ENCODE measurements at regions not wholly inside any gene's neighbourhood (a gene's known extent, or its start where the extent isn't known, plus 50 kb on each side); places are given as distances from the start of the nearest gene placed in this dataset.
"Not testable (repeated sequence)": the region's sequence is repeated elsewhere in the genome, so short reads cannot be mapped to it uniquely, and the experiment has no call there.

DNA sequence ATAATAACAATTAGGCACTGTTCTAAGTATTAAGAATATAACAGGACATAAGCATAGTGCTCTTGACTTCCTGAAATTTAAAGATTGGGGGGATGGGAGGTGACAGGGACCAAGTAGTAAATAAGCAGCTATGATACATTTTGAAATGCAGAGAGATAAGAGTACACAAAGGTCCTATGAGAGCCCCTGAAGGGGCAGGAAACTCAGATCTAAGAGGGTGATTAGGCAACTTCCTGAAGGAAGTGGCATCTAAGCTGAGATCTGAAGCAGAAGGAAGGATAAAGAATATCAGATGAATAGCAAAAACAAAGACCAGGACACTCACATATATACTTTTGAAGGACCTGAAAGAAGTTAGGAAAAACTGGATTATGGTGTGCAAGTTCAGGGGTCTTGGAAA, 415.2 kb upstream of the FRG2C start:
- DNase-seq: no peak

DNA sequence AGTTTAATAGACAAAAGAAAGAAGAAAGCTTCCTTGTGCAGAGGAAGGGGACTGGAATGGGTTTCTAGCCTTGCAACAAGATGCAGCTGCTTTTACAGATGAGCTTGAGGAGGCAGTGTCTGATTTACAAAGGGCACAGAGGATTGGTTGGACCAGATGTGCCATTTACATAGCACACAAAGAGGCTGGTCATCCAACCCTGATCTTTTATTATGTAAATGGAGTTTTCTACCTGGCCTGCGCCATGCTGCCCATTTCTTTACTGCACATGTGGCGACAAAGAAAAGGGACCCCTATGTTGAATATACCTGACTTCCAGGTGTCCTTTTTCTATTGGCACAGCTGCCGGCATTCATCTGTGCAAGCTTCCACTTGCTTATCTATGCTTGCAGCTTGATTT, 409.4 kb upstream of the FRG2C start:
- DNase-seq: no peak

DNA sequence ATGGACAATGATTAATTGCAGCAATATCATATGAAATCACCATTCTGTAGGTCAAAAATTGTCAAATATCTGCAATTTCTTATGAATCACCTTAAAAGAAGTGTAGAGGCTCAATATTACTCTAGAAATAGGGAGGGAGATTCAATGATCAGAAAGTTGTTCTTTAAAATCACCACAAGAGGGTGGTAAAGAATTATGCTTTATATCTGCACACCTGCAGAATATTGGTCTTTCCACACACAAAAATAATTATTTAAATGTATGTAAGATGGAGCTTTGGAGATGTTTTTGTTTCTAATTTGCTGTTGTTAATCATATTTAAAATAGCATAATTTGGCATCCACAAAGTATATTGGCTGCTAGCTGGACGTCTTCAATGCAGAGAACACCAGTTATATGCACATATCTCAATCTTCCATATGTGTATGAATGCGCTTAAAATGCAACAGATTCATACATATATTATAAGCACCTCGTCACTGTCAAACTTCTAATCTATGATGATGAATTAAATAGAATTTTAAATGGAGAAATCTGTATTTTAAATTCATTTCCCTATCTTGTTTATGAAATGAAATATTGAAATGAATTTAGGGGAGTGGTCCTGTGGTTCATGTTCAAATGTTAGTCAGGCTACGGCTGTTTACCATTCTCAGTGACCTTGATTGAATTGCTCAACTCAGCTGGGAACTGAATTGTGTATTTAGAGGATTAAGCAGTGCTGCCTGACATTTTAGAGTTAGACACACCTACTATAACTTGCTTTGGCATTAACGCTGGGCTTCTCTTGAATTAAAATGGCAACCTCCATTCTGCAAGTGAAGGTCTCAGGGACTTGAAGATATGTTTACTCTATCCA, 405.1 kb upstream of the FRG2C start:
- not testable (repeated sequence) for DNase-seq

DNA sequence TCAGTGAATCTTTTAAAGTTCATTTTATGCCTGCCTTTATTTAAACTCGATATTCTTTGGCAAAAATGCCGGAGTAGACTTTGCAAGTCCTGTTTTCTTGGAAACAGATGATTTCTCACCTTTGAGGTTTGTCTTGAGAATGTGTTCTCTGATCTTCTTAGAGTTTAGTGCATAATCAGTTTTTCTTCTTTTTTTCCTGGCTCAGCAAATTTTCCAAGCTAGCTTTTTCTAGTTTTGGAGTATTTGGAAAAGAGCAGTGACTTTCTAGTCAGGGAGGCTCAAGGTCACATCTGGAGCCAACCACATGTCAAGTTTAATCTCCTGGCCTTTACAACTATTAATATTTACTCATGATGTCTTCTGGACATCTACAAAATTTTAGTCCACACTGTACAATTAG, 403.2 kb upstream of the FRG2C start:
- DNase-seq: not testable (repeated sequence)

DNA sequence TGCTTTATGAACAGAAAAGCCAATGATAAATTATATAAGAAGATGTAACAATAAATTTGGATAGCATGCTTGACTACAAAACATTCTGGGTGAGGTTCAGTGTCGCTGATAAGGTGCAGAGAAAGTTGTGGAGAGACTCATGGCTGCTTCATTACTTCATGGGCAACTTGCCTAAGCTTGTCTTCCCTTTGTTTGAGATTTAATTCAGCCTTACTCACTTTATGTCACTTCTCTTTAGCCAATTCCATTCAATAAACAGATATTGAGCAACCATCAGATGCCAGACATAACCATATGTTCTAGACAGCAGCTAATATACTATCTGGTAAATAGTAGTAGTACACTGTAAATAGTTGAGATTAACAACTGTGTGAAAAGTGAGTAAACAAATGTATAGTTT, 401.5 kb upstream of the FRG2C start:
- DNase-seq: no peak

DNA sequence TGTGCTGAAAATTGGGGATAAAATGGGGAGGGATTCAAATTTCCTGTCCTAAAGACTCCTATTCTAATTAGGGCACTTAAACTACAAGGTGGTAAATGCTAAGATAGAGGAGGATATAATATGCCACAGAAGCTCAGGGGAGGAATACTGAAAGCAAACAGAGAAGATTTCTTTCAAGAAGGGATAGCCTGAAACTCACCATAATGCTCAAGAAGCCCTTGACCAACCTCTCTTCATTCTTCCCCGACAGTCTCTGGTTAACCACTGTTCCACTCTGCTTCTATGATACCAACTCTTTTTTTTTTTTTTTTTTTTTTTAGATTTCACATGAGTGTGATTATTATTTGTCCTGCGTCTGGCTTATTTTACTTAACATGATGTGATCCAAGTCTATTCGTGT, 398.2 kb upstream of the FRG2C start:
- no peak for DNase-seq

DNA sequence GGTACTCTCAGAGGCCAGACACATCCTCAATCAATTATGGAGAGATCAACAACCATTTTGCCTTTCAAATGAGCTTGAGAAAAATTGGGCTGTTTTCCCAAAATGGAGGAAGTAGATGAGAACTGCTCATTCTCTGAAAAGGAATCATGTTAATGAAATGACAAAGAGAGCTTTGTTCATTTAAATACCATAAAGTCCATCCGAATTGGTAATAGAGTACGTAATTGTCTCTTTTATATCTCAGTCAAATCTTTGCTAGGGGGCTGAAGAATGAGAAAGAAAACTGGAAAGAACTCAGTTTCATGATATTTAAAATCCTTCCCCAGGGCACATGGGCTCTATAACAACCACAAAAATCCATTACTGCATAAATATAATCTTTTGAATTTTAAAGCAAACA, 395.6 kb upstream of the FRG2C start:
- not testable (repeated sequence) for DNase-seq

DNA sequence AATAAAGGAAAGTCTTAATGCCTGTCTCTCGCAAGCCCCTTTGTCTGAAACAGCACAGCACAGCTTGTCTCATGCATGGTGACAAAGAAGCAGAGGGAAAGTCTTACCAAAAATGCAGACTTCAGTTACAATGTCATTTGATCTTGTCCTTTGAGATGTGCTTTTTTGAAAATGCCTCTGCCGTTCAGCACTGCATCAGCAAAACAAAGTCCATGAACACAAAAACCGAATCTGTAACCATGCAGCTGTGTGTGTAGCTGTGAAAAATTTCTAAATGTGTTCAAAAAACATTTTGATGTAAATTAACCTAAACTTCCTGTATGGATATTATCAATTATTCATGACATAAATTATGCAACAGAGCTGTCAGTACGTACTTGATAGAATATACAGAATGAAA, 391.9 kb upstream of the FRG2C start:
- DNase-seq: not testable (repeated sequence)

DNA sequence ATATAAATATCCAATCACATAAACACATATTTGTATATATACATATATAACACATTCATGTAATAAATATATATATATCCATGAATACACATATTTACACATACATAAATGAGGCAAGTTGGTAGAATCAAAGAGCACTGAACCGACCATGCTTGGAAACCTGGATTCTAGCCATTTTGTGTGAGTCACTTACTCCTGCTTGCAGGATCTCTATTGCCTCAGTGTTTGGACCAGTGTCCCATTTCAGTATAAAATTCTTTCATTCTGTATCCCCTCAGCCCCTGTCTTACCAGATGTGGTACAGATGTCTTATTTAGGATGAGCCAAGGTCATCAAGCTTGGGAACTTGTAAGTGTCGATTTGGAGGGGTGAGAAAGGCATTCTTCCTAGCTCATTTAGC, 391.4 kb upstream of the FRG2C start:
- DNase-seq: no peak

DNA sequence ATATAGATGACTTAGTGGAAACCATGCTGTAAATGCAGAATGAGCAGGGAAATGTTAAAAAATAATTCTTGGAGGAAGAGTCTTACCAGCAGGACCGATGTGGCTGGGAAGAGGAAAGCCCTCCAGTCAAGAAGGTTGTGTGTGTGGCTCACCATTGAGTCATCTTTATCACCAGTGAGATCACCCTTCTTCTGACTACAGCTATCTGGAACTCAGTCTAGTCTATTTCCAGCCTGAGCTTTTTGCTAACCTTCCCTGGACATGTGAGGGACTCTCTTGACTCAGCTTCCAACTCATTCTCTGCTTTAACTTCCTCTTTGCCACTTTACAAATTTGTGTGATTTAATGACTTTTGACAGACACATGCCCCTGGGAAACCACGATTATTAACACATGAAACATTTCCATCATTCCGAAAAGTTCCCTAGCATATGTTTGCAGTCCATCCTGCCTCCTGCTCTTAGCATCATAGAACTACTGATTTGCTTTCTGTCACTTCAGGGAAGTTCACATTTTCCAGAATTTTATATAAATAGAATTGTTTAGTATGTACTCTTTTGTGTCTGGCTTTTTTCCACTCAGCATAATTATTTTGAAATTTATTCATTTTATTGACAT, 378.5 kb upstream of the FRG2C start:
- DNase-seq: not testable (repeated sequence)

DNA sequence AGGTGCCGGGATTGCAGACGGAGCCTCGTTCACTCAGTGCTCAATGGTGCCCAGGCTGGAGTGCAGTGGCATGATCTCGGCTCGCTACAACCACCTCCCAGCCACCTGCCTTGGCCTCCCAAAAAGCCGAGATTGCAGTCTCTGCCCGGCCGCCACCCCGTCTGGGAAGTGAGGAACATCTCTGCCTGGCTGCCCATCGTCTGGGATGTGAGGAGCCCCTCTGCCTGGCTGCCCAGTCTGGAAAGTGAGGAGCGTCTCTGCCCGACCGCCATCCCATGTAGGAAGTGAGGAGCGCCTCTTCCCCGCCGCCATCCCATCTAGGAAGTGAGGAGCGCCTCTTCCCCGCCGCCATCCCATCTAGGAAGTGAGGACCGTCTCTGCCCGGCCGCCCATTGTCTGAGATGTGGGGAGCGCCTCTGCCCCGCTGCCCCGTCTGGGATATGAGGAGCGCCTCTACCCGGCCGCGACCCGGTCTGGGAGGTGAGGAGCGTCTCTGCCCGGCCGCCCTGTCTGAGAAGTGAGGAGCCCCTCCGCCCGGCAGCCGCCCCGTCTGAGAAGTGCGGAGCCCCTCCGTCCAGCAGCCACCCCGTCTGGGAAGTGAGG, 375.1 kb upstream of the FRG2C start:
- DNase-seq: not testable (repeated sequence)

DNA sequence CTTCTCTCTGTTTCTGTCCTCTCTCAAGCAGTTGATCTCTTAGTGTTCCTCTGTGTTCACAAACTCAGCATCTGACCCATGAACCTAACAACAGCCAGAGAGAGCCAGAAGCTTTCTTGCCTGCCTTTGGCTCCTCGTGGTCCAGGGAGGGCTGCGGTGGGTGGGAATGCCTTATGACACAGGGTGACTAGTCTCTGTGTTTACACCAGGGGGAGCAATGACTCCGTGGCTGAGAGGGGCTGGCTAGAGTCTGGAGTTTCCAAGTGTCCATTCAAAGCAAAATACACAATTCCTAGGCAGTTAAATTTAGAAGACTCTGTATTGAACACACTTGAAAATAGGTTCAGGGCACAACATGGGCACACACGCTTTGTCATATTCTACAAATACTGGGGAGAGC, 370.0 kb upstream of the FRG2C start:
- no peak for DNase-seq

DNA sequence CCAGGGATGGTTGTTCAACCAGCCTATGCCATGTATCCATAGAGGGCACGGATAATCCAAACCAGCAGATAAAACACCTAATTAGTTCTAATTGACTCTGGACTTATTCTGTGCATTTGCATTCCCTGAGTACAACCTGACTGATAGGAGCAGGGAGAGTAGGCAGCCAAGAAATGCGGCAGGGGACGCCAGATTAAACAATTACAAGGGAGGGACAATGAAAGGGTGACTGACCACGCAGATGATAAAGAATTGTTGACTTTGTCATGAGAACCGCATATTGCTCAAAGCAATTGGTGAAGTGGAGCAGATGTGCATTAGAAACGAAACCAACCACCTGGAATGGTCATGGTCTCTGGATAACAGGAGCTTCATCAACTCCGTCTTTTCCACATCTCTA, 369.1 kb upstream of the FRG2C start:
- no peak for DNase-seq

DNA sequence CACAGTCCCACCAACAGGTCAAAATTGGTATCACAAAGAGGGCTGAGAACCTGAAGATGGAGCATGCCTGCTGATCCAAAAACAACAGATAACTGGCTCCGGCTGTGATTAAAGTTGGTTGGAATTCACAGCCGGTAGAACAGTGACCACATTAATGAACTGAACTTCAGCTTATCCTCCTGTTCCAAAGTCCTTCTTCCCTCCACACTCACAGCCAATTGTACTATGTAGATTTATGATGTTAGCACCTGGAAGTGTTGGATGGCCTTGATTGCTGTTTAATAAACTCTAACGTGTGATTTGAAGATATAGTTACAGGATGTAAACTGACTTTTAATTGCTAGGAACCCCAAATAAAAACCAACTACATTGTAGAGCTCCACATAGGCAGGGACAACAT, 367.3 kb upstream of the FRG2C start:
- DNase-seq: no peak

DNA sequence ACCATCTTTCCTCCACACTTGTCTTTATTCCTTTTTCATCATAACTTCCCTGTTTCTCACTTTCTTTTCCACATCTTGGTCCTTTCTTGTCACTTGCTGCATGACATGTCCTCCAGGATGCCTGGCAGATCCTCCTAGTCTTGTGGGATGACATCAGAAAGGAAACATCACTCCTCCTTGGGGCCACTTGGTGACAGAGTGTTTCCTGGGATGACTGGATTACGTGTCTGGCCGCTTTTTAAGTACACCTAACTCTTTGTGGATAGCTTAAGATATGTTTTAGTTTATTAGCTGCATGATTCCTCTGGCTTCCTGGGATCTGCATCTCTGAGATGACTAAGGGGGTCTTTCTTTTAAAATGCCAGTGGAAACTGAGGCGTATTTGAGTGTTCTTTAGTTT, 363.5 kb upstream of the FRG2C start:
- DNase-seq: no peak

DNA sequence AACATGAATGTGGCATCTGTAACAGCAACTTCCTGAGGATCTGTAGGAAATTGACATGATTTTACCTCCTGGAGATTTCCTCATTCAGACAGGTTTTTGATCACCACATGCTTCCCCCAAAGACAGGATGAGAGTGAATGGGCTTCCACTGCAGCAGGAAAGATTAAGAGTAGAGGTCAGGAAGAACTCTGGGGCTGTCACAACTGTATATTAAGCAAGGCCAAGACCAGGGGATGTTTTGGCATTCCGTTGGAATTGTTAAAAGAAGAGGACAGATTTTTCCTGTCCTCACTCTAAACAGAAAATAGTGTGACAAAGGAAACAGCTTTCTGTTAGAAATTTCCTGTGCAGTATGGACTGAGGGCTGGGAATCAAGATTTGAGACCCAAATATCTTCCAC, 363.1 kb upstream of the FRG2C start:
- DNase-seq: not testable (repeated sequence)

DNA sequence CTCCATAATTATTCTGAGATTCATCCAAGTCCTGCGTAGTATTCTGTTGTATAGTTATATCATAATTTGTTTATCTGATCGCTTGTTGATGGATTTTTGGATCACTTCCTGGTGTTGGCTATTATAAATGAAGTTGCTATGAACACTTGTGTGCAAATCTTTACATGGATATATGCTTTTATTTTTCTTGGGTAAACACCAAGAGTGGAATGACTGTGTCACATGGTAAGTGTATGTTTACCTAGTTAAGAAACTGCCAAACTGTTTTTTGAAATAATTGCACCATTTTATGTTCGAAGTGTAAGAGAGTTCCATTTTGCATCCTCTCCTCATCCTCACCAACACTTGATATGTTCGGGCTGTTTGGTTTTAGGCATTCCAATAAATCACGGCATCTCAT, 360.4 kb upstream of the FRG2C start:
- no peak for DNase-seq

DNA sequence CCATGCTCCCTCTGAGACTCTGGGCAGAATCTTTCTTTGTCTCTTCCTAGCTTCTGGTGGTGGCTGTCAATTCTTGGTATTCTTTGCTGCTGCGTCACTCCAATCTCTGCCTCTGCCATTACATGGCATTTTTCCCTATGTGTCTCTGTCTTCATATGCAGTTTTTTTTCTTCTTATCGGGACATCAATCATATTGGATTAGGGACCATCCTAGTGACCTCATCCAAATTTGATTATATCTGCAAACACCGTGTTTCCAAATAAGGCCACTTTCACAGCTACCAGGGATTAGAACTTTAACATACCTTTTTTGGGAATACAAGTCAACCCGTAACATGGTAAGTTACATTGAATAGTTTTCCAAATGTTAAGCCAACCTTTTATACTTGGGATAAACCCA, 358.2 kb upstream of the FRG2C start:
- no peak for DNase-seq

DNA sequence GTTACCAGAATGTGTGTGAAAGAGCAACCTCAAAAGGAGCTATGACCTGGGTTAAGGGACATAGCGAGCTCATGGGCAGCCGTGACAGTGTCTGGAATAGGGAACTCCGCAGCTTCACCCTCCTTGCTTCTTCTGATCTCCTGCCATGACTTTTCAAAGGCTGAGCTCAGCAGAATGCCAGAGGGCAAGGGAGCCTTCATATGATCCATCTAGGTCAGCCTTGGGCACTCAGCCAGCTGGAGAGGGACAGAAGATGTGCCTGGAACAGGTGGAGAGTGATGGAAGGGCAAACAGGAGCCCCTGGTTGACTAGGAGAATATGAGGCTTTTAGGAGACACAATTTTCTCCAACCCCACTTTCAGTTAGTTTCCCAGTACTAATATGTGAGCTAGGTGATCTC, 352.8 kb upstream of the FRG2C start:
- not testable (repeated sequence) for DNase-seq

DNA sequence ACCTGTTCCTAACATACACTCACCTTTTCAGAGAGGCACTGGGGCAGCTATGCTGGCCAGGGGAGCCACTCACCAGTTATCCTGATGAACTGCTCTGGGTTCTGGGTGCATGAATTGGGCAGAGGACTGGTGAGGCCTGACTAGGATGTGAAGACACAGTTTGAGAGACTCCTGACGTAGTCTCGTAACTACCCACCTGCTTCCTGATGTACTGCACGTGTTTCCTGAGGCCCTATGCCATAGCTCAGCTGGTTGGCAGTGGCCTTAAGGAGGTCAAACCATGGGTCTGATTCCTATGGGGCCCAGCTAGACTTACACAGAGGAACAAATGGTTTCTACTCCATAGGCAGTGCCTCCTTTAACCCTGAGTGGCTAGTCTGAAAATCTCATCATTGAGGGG, 351.7 kb upstream of the FRG2C start:
- not testable (repeated sequence) for DNase-seq

DNA sequence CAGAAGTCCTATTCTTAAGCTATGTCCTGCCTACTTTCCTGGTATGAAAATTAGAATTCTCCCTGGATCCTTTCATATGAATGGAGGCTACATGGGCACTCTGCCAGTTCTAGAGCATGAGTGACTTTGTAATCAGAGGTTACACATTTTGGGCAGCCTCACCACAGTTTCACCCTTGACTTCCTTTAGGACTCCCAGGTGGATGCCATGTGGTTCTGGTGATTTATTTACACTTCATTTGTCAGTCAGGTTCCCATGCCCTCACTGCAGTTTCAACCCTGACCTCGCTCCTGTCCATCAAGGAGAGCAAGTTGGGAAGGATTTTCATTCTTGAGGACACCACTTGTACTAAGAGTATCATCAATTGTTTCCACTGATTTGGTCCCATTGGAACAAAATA, 344.4 kb upstream of the FRG2C start:
- not testable (repeated sequence) for DNase-seq

DNA sequence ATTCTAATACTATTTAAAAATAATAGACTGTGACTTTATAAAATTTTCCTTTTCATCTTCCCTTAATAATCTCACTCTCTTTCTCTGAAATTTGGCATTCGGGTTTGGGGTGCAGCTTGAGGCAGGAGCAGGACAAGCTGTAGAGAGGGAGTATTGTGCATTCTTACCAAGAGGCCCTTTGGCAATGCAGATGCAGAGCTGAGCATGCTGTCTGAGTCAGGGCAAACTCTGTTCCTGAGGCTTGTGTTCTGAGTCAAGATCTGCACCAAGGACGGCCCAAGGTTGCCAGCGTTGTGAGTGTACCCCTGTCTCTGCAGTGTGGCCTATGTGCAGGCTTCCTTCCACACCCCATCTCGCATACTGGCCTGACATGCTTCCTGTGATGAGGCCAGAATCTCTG, 343.8 kb upstream of the FRG2C start:
- DNase-seq: no peak

DNA sequence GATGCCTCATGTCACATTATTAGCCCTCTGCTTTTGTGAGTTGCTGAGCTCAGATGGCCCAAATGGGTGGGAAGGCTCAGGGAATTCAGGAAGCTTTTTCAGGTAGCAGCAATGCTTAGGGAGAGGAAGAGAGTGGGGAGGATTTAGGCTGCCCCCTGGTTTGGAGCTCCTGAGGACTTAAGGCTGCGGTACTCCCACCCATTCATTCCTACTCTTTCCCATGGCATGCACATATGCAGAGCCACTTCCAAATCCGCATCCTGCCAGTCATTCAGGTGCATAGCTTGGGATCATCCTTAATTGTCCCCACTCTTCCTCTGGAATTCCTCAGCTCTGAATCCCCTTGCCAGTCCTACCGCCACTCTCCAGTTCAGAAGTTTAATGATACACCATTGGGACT, 343.1 kb upstream of the FRG2C start:
- DNase-seq: no peak

DNA sequence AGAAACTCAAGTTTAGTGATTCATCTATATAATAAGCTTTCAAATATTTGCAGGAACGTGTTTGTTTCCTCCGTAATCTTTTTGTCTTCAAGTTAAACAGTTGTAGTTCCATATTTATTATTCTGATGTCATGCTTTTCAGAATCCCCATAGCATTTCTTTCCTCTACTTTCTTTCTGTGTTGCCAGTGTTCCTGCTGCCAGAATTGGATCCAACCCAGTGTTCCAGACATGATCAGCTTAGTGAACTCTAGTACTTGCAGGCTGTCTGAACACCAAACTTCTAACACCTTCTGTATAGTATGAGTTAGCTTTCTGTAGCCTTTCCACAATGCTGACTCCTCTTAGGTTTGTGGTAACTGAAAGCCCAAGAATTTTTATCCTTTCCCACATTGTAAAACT, 340.2 kb upstream of the FRG2C start:
- not testable (repeated sequence) for DNase-seq

Data from NCI-H2171 (cell line).